HCT116 (cell line): ENCODE measurements at regions not wholly inside any gene's neighbourhood (a gene's known extent, or its start where the extent isn't known, plus 50 kb on each side); places are given as distances from the start of the nearest gene placed in this dataset.

ENCODE experiments used
- ATAC-seq: fragments of 200-7000 bp; cut with Tn5 transposase; 2 replicates; pipeline ENCODE4 v1.9.1; 2020; ENCODE audit warnings: mild to moderate bottlenecking, moderate library complexity
- BruUV-seq: library from RNA; stranded (reverse); fragments of 400-500 nt; replicated peaks from 2 replicates; lab custom pipeline; 2021; lab: Mats Ljungman, UMichigan
- CTCF ChIA-PET: fragments of 300-600 bp; sonication (Branson Sonifier 250); formaldehyde crosslinking; loops from one replicate; lab custom pipeline; 2021; ENCODE audit warnings: antibody characterized with exemption; lab: Charles Lee
- POLR2A ChIA-PET: fragments of 300-600, 350-600 bp; sonication (Branson Sonifier 250); formaldehyde crosslinking; loops from one replicate; lab custom pipeline; 2021; ENCODE audit warnings: antibody characterized with exemption; lab: Charles Lee
- RAD21 ChIA-PET, 2 experiments: fragments of 300-600 bp; sonication (Branson Sonifier 250); formaldehyde crosslinking; loops; one replicate each; lab custom pipeline; 2023; ENCODE audit warnings: low total read pairs in 2 of 2; ENCODE audit not compliant: uncharacterized antibody in 2 of 2, unreplicated experiment in 2 of 2, low non-redundant PET in 1 of 2; lab: Charles Lee
- DNase-seq: peaks from one replicate; pipeline ENCODE4 v3.0.0-alpha.2; 2010; ENCODE audit warnings: low read depth, low spot score
- H2AFZ ChIP-seq: fragments of 200-600 bp; shearing (Covaris generic), sonication (generic); 2 replicates; pipeline ENCODE4 v1.6.1; 2017; ENCODE audit warnings: low read depth, mixed run types, mixed read lengths, antibody characterized with exemption, low read length; ENCODE audit not compliant: poor library complexity, severe bottlenecking
- H3K27ac ChIP-seq: 2 replicates; pipeline ENCODE4 v1.5.1; 2012; ENCODE audit warnings: low read depth, low read length
- H3K27me3 ChIP-seq: fragments of 200-600 bp; sonication (generic); 2 replicates; pipeline ENCODE4 v1.6.1; 2016; ENCODE audit warnings: mixed run types, low read length, mixed read lengths; ENCODE audit not compliant: insufficient read depth
- H3K36me3 ChIP-seq, 2 experiments: fragments of 200-500 bp in 1 of 2; fragments of 200-600 bp in 1 of 2; sonication (Bioruptor generic) in 1 of 2; sonication (generic) in 1 of 2; 2 replicates each; pipeline versions ENCODE4 v1.5.1 to v1.6.1; 2014 to 2016; ENCODE audit warnings: low read length in 2 of 2, inconsistent platforms in 1 of 2, mixed read lengths in 1 of 2, mixed run types in 1 of 2; ENCODE audit not compliant: insufficient read depth in 2 of 2, control insufficient read depth in 1 of 2
- H3K4me1 ChIP-seq, 2 experiments: fragments of 200-600 bp in 1 of 2; sonication (generic) in 1 of 2; 2 replicates each; pipeline versions ENCODE4 v1.5.1 to v1.6.1; 2012 to 2017; ENCODE audit warnings: low read length in 2 of 2, inconsistent platforms in 1 of 2, mild to moderate bottlenecking in 1 of 2, mixed read lengths in 1 of 2, mixed run types in 1 of 2, moderate library complexity in 1 of 2; ENCODE audit not compliant: insufficient read depth in 2 of 2, control insufficient read depth in 1 of 2
- H3K4me2 ChIP-seq: fragments of 200-600 bp; sonication (generic); 2 replicates; pipeline ENCODE4 v1.6.1; 2017; ENCODE audit warnings: mixed run types, low read length, mixed read lengths
- H3K4me3 ChIP-seq, 2 experiments: fragments of 200-600 bp in 1 of 2; sonication (generic) in 1 of 2; replicated peaks in 1 of 2; 2 replicates each; pipeline ENCODE4 v1.5.1; 2011 to 2016; ENCODE audit warnings: low read length in 2 of 2, control low read depth in 1 of 2, low read depth in 1 of 2, mild to moderate bottlenecking in 1 of 2, mixed read lengths in 1 of 2, mixed run types in 1 of 2
- H3K79me2 ChIP-seq: fragments of 200-600 bp; sonication (generic); 2 replicates; pipeline ENCODE4 v1.6.1; 2017; ENCODE audit warnings: mild to moderate bottlenecking, mixed run types, low read length, moderate library complexity, mixed read lengths; ENCODE audit not compliant: insufficient read depth
- H3K9ac ChIP-seq: fragments of 200-600 bp; sonication (generic); 2 replicates; pipeline ENCODE4 v1.6.1; 2016; ENCODE audit warnings: low read length, mixed read lengths
- H3K9me2 ChIP-seq: fragments of 200-600 bp; sonication (generic), shearing (Covaris generic); 2 replicates; pipeline ENCODE4 v1.6.1; 2017; ENCODE audit warnings: mixed run types, mild to moderate bottlenecking, moderate library complexity; ENCODE audit not compliant: insufficient read depth
- H3K9me3 ChIP-seq, 2 experiments: fragments of 200-500 bp in 1 of 2; fragments of 200-600 bp in 1 of 2; sonication (Bioruptor generic) in 1 of 2; sonication (generic) in 1 of 2; 2 replicates each; pipeline ENCODE4 v1.6.1; 2014 to 2017; ENCODE audit warnings: low read length in 2 of 2, mixed read lengths in 2 of 2, inconsistent platforms in 1 of 2, low read depth in 1 of 2, mild to moderate bottlenecking in 1 of 2, mixed run types in 1 of 2, moderate library complexity in 1 of 2; ENCODE audit not compliant: control insufficient read depth in 1 of 2, insufficient read depth in 1 of 2
- H4K20me1 ChIP-seq: fragments of 200-600 bp; sonication (generic), shearing (Covaris generic); 2 replicates; pipeline ENCODE4 v1.6.1; 2017; ENCODE audit warnings: mixed run types, mild to moderate bottlenecking, moderate library complexity; ENCODE audit not compliant: insufficient read depth
- CBX3 ChIP-seq: IDR thresholded peaks from 2 replicates; pipeline ENCODE4 v1.6.1; 2012; ENCODE audit warnings: low read depth
- CEBPB ChIP-seq: IDR thresholded peaks from 2 replicates; pipeline ENCODE4 v1.6.1; 2012; ENCODE audit warnings: low read depth
- EZH2 ChIP-seq: fragments of 200-600 bp; sonication (generic); IDR thresholded peaks from 2 replicates; pipeline ENCODE4 v1.6.1; 2017; ENCODE audit warnings: antibody characterized with exemption, mixed run types
- EZH2phosphoT487 ChIP-seq: fragments of 200-600 bp; IDR thresholded peaks from 2 replicates; pipeline ENCODE4 v1.6.1; 2018; ENCODE audit warnings: antibody characterized with exemption, borderline replicate concordance
- JUND ChIP-seq: IDR thresholded peaks from 2 replicates; pipeline ENCODE4 v1.6.1; 2012
- POLR2A ChIP-seq: IDR thresholded peaks from 2 replicates; pipeline ENCODE4 v1.7.0; 2011; ENCODE audit warnings: borderline replicate concordance; ENCODE audit not compliant: insufficient read depth, insufficient read length; ENCODE audit errors: extremely low read depth
- POLR2AphosphoS5 ChIP-seq: IDR thresholded peaks from 2 replicates; pipeline ENCODE4 v1.6.1; 2011; ENCODE audit warnings: mild to moderate bottlenecking, low read depth, low read length, moderate library complexity
- RAD21 ChIP-seq: IDR thresholded peaks from 2 replicates; pipeline ENCODE4 v1.6.1; 2012; ENCODE audit warnings: low read depth, mild to moderate bottlenecking
- SIN3A ChIP-seq: IDR thresholded peaks from 2 replicates; pipeline ENCODE4 v1.6.1; 2012; ENCODE audit warnings: low read depth
- SP1 ChIP-seq: IDR thresholded peaks from 2 replicates; pipeline ENCODE4 v1.6.1; 2012; ENCODE audit warnings: low read depth
- TCF7L2 ChIP-seq: IDR thresholded peaks from 2 replicates; pipeline ENCODE4 v1.7.0; 2011; ENCODE audit warnings: borderline replicate concordance, inconsistent platforms; ENCODE audit not compliant: insufficient read depth, insufficient read length; ENCODE audit errors: extremely low read depth
- intact Hi-C: fragments of 100-400 bp; cut with micrococcal nuclease; formaldehyde crosslinking; loops from 2 replicates; pipeline ENCODE4 v1.10.0; 2022
- TF ChIP-seq, protein P1 (sequence below): IDR thresholded peaks from 2 replicates; pipeline ENCODE4 v1.6.1; 2012
- TF ChIP-seq, protein P2 (sequence below): IDR thresholded peaks from 2 replicates; pipeline ENCODE4 v1.6.1; 2012
- TF ChIP-seq, protein P3 (sequence below): IDR thresholded peaks from 2 replicates; pipeline ENCODE4 v1.6.1; 2011; ENCODE audit warnings: mild to moderate bottlenecking, low read length, moderate library complexity; ENCODE audit not compliant: insufficient replicate concordance; ENCODE audit errors: extremely low read depth

GRCh38 chr14:84162633-84163032 is 1367.3 kb upstream of the FLRT2 start:
- ChIA-PET RAD21 (no interaction called here), CTCF (no interaction called here)
- H3K9ac ChIP-seq, result no peak overlapping the region
- H3K4me1 ChIP-seq, result no peaks in the 10 kb centered on the region
- no peak overlapping the region for H3K4me2 ChIP-seq
- no peaks in the 10 kb centered on the region for H3K9me2 ChIP-seq
- no peak overlapping the region for H2AFZ ChIP-seq
- no peaks in the 10 kb centered on the region for H4K20me1 ChIP-seq
- DNase-seq, result no peak
- TF ChIP-seq TCF7L2 (no peak), EZH2phosphoT487 (no peak), POLR2A (no peak), POLR2AphosphoS5 (no peak)
- TF ChIP-seq, protein P1, sequence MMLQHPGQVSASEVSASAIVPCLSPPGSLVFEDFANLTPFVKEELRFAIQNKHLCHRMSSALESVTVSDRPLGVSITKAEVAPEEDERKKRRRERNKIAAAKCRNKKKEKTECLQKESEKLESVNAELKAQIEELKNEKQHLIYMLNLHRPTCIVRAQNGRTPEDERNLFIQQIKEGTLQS, result no peak
- TF ChIP-seq, protein P2, sequence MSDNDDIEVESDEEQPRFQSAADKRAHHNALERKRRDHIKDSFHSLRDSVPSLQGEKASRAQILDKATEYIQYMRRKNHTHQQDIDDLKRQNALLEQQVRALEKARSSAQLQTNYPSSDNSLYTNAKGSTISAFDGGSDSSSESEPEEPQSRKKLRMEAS, result no peak
- TF ChIP-seq, all 23 proteins: peak for 0
- Histone ChIP-seq H3K9me3 (peaks cover 0 to 19% of the 10 kb centered on the region in 2 experiments; a peak in 2 of 4 replicates), H3K4me3 (no peak overlapping the region), H3K27me3 (no peaks in the 10 kb centered on the region), H3K27ac (no peak overlapping the region), H3K79me2 (no peaks in the 10 kb centered on the region), H3K36me3 (no peaks in the 10 kb centered on the region)
- no TSS peak for BruUV-seq
- POLR2A ChIA-PET, result no interaction called here
- ATAC-seq, result no peak
- intact Hi-C loops, result no loop called here

DNA sequence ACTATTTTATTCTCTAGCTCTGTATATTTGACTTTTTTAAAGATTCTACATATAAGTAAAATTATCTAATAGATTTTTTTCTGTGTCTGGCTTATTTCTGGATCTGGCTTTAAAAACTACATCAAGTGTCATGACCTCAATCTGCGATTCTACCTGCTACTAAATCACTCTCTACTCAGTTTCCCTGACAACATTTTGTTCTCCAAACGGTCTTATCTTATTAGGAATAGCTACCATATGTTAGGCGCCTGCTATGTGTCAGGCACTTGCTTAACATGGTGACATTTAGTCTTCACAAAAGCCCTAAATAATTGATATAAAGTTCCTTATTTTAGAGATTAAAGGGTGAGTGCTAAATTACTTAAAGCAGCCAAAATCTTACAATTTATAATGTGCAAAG is 1362.9 kb upstream of the FLRT2 start:
- H3K36me3 ChIP-seq, result no peaks in the 10 kb centered on the region
- H3K79me2 ChIP-seq, result no peaks in the 10 kb centered on the region
- H3K4me1 ChIP-seq, result no peaks in the 10 kb centered on the region
- no peak overlapping the region for H3K9ac ChIP-seq
- no peaks in the 10 kb centered on the region for H4K20me1 ChIP-seq
- RAD21 ChIA-PET, result no interaction called here
- DNase-seq (no peak), ATAC-seq (no peak)
- no peak overlapping the region for H3K4me2 ChIP-seq
- intact Hi-C loops, result no loop called here
- H3K9me3 ChIP-seq, result peaks cover 0 to 32% of the 10 kb centered on the region in 2 experiments; a peak in 2 of 4 replicates
- POLR2A ChIA-PET, result no interaction called here
- CTCF ChIA-PET, result no interaction called here
- no peak overlapping the region for H3K4me3 ChIP-seq
- TF ChIP-seq SP1 (no peak), POLR2A (no peak), JUND (no peak), EZH2 (no peak), SIN3A (no peak), CBX3 (no peak), CEBPB (no peak), RAD21 (no peak), EZH2phosphoT487 (no peak)
- TF ChIP-seq, protein P3, sequence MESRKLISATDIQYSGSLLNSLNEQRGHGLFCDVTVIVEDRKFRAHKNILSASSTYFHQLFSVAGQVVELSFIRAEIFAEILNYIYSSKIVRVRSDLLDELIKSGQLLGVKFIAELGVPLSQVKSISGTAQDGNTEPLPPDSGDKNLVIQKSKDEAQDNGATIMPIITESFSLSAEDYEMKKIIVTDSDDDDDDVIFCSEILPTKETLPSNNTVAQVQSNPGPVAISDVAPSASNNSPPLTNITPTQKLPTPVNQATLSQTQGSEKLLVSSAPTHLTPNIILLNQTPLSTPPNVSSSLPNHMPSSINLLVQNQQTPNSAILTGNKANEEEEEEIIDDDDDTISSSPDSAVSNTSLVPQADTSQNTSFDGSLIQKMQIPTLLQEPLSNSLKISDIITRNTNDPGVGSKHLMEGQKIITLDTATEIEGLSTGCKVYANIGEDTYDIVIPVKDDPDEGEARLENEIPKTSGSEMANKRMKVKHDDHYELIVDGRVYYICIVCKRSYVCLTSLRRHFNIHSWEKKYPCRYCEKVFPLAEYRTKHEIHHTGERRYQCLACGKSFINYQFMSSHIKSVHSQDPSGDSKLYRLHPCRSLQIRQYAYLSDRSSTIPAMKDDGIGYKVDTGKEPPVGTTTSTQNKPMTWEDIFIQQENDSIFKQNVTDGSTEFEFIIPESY, result no peak
- TF ChIP-seq, protein P2, result no peak
- H3K27ac ChIP-seq, result no peak overlapping the region
- no peaks in the 10 kb centered on the region for H3K9me2 ChIP-seq
- no peak overlapping the region for H2AFZ ChIP-seq
- H3K27me3 ChIP-seq, result no peaks in the 10 kb centered on the region
- BruUV-seq, result no TSS peak
